ENCODE measurements at regions not wholly inside any gene's neighbourhood (a gene's known extent, or its start where the extent isn't known, plus 50 kb on each side); places are given as distances from the start of the nearest gene placed in this dataset.

- no peak for TF ChIP-seq CTCF (IDR thresholded peaks at IDR 0.05)
Measured at GRCh38 chr10:64093946-64094535, 572.8 kb downstream of the REEP3 start.

GRCh38 chr10:64096941-64097340 lies 575.7 kb downstream of the REEP3 start:
- peaks cover 26% of the 10 kb centered on the region for H3K4me1 Mint-ChIP-seq (ENCODE audit: low read depth)
- H3K9me3 Mint-ChIP-seq (ENCODE audit: low read depth) = no peaks in the 10 kb centered on the region
- no peak for TF ChIP-seq CTCF (IDR thresholded peaks at IDR 0.05)
- H3K36me3 Mint-ChIP-seq (ENCODE audit: low read depth) = no peaks in the 10 kb centered on the region
- H3K27ac Mint-ChIP-seq (ENCODE audit: unreplicated experiment) = no peak overlapping the region
- H3K4me3 Mint-ChIP-seq (ENCODE audit: unreplicated experiment) = no peak overlapping the region
- H3K27me3 Mint-ChIP-seq (ENCODE audit: low read depth) = no peaks in the 10 kb centered on the region
- DNase-seq (ENCODE audit: low spot score) = no peak

More at GRCh38 chr10:64093946-64094535, 572.8 kb downstream of the REEP3 start:
- DNase-seq (ENCODE audit: low spot score) = no peak
- Mint-ChIP-seq H3K36me3 (ENCODE audit: low read depth) (no peaks in the 10 kb centered on the region), H3K27ac (ENCODE audit: unreplicated experiment) (no peak overlapping the region), H3K4me1 (ENCODE audit: low read depth) (peaks cover 30% of the 10 kb centered on the region), H3K9me3 (ENCODE audit: low read depth) (no peaks in the 10 kb centered on the region), H3K4me3 (ENCODE audit: unreplicated experiment) (no peak overlapping the region), H3K27me3 (ENCODE audit: low read depth) (no peaks in the 10 kb centered on the region)

GRCh38 chr10:64097391-64098122 lies 576.4 kb downstream of the REEP3 start:
- no peaks in the 10 kb centered on the region for H3K9me3 Mint-ChIP-seq (ENCODE audit: low read depth)
- TF ChIP-seq CTCF (IDR thresholded peaks at IDR 0.05) = no peak
- no peaks in the 10 kb centered on the region for H3K27me3 Mint-ChIP-seq (ENCODE audit: low read depth)
- H3K4me1 Mint-ChIP-seq (ENCODE audit: low read depth) = peaks cover 26% of the 10 kb centered on the region
- H3K4me3 Mint-ChIP-seq (ENCODE audit: unreplicated experiment) = no peak overlapping the region
- no peak for DNase-seq (ENCODE audit: low spot score)
- no peak overlapping the region for H3K27ac Mint-ChIP-seq (ENCODE audit: unreplicated experiment)
- no peaks in the 10 kb centered on the region for H3K36me3 Mint-ChIP-seq (ENCODE audit: low read depth)

- no peak overlapping the region for H3K4me3 Mint-ChIP-seq (ENCODE audit: unreplicated experiment)
- no peak for DNase-seq (ENCODE audit: low spot score)
- no peaks in the 10 kb centered on the region for H3K27me3 Mint-ChIP-seq (ENCODE audit: low read depth)
- H3K4me1 Mint-ChIP-seq (ENCODE audit: low read depth) = peaks cover 18% of the 10 kb centered on the region
- H3K9me3 Mint-ChIP-seq (ENCODE audit: low read depth) = no peaks in the 10 kb centered on the region
- no peaks in the 10 kb centered on the region for H3K36me3 Mint-ChIP-seq (ENCODE audit: low read depth)
- H3K27ac Mint-ChIP-seq (ENCODE audit: unreplicated experiment) = no peak overlapping the region
- TF ChIP-seq CTCF (IDR thresholded peaks at IDR 0.05) = no peak
Measured at GRCh38 chr10:64098994-64099393, 577.8 kb downstream of the REEP3 start.

- no peak overlapping the region for H3K4me3 Mint-ChIP-seq (ENCODE audit: unreplicated experiment)
- no peak overlapping the region for H3K27ac Mint-ChIP-seq (ENCODE audit: unreplicated experiment)
Measured at GRCh38 chr10:64101606-64102263, 580.5 kb downstream of the REEP3 start.

More at GRCh38 chr10:64101606-64102263, 580.5 kb downstream of the REEP3 start:
- no peaks in the 10 kb centered on the region for H3K9me3 Mint-ChIP-seq (ENCODE audit: low read depth)
- no peaks in the 10 kb centered on the region for H3K36me3 Mint-ChIP-seq (ENCODE audit: low read depth)
- no peaks in the 10 kb centered on the region for H3K27me3 Mint-ChIP-seq (ENCODE audit: low read depth)
- no peak for TF ChIP-seq CTCF (IDR thresholded peaks at IDR 0.05)
- DNase-seq (ENCODE audit: low spot score) = no peak
- peaks cover 7% of the 10 kb centered on the region for H3K4me1 Mint-ChIP-seq (ENCODE audit: low read depth)
